NOMO-1 treated with DMSO at 0.1 percent for 48 hours (cell line): ENCODE measurements at regions not wholly inside any gene's neighbourhood (a gene's known extent, or its start where the extent isn't known, plus 50 kb on each side); places are given as distances from the start of the nearest gene placed in this dataset.

Experiments
- DNase-seq: peaks from one replicate; lab custom pipeline; 2025; ENCODE audit not compliant: unreplicated experiment; lab: John Stamatoyannopoulos, UW

DNA sequence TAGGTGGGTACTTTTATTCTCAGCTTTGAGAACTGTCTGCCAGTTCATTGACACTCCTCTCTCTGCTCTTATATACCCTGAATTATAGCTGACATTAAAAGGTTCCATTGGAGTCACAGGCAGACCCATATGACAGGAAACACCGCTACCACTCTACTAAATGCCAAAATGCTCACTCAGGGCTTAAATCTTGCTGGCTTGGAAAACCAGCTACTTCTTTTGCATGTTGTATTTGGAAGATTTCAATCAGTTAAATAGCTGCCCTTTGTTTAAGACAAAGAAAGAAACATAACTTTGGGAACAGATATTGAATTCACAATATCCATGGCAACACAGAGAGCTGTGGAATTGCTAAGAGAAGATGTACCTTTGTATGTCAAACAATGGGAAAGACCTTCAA is 876.5 kb downstream of the USP25 start:
- no peak for DNase-seq

DNA sequence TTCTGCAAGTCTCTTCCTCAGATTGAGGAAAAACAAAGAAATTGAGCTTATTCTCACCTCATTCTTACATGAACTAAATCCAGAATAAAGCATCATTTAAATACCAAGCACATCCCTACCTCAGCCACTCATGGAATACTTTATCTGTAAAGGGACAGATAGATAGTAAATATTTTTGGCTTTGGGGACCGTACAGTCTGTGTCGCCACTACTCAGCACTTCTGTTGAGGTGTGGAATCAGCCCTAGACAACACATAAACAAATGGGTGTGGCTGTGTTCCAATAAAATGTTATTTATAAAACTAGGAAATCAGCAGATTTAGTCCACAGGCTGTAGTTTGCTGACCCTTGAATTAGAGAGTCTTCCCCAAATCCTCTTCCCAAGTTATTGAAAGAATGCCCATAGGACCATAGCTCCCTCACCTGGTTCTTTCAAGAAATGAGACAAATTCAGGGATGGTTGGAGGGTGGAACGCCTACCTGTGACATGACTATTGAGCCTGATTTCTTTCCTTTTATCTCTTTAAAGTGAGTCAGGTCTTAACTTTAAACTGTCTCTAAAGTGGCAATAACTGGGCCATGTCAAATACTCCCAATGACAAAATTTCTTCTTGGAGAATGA is 878.5 kb downstream of the USP25 start:
- no peak for DNase-seq

DNA sequence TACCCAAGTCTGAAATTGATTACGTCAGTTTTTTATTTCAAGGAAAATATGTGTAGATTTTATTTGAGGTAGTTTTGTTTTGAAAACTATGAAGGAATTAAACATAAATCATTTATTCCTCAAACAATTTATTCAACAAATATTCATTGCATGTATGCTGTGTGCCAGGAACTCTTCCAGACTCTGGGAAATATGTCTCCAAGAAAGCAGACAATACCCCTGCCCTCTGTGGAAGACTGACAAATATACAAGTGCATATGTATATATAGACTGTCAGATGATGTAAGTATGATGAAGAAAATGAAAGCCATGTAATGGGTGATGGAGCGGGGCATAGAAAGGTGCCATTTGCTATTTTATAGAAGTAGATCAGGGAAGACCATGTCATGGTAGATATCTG is 889.5 kb downstream of the USP25 start:
- no peak for DNase-seq

DNA sequence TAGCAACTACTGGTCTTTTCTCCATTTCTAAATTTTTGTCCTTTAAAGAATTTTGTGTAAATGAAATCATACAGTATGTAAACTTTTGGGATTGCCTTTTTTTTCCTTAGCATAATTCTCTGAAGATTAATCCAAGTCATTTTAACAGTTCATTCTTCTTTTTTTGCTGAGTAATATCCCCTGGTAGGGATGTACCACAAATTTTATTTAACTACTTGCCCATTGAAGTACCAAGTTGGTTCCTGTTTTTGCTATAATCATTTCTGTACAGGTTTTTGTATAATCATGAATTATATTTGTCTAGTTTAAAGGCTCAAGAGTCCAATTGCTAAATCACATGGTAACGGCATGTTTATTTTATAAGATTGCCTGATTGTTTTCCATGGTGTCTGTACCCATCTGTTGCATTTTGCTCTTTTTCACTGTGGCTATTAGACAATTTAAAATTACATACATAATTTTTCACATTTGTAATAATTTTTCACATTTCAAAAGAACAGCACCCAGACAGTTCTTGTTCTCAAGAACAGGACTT is 891.1 kb downstream of the USP25 start:
- no peak for DNase-seq

DNA sequence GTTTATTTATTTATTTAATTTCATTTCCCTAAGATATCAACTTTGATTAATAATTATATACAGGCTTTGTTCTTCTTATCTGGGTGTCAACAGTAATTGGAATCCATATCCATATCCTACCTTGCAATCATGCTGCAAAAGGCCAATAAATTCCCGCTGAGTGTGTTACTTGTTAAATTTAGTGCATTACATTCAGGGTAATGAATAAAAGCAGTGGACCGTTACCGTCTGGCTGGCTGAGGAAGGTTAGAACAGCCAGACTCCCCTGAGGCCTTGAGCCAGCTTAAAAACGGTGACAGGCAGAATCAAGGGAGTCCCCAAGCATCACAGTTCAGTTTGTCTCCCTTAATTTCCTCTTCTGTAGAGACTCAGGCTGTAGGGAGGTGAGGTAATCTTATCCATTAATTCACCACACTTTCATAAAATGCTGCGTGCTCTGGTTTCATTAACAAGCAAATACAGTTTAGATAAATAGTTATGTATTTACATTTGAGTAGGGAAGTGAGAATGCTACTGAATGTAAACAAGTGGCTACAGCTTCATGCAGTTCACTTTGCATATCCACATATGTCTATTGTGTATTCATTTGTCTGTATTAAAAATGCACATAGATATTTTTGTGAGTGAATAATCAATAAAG is 888.2 kb upstream of the CXADR start:
- no peak for DNase-seq

DNA sequence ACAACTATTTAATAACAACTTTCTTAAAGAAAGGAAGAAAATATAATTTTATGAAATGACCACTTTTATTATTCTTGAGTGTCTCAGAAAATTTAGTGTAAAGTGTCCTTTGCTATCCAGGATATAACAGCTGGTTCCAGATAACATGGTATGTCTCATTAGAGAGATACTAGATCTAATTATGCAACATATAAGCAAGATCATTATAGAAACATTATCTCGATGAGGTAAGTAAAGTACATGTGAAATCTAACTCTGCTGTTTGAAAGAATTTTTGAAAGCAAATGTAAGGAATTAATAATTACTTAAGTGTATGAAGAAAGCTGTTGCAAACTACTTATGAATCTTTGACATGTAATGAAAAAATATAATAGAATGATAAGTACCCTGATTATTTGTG is 887.4 kb upstream of the CXADR start:
- no peak for DNase-seq

DNA sequence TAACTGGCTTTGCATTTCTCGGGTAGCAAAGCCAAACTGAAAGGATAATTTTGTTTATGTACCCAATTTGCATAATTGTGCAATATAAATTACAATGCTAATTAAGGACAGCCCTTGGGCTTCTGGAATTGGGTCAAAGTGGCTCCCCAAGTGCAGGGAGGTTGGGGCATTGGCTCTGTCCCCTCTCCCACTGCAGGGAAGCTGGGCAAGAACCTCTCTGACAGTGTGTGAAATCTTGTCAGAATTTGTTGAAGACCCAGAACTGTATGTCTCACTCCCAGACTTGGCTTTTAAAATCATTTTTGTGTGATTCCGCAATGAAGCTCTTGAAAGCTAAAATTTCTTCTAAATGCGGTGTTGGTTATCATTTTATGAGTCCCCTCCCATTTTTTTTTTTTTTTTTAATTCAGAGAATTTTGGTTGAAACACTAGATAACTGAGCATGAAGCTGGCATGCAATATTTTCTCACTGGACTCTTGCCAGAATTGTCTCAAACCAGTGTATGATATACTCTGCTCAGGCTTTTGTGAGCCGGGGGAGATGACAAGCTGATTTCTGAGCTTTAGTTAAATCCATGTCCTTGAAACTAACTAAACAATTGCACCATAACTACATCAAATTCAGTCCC is 878.9 kb upstream of the CXADR start:
- DNase-seq, result no peak

DNA sequence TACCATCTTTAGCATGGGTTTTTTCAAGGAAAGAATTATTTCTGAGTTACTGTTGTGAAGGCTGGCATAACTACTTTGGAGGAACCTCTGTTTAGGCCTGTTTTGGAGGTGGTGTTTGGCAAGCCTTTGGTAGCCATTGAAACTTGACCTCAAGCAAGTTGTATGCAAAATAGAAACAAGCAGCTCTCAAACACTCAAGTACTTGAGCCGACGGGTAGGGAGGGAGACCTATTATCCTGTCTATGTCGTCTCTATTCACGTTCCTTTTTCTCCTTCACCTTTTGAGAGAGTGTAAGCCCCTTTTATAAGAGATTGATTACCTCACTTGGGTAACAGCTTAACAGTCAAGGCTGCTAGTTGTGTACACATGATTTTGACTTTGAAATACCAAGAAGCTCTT is 878.3 kb upstream of the CXADR start:
- no peak for DNase-seq

DNA sequence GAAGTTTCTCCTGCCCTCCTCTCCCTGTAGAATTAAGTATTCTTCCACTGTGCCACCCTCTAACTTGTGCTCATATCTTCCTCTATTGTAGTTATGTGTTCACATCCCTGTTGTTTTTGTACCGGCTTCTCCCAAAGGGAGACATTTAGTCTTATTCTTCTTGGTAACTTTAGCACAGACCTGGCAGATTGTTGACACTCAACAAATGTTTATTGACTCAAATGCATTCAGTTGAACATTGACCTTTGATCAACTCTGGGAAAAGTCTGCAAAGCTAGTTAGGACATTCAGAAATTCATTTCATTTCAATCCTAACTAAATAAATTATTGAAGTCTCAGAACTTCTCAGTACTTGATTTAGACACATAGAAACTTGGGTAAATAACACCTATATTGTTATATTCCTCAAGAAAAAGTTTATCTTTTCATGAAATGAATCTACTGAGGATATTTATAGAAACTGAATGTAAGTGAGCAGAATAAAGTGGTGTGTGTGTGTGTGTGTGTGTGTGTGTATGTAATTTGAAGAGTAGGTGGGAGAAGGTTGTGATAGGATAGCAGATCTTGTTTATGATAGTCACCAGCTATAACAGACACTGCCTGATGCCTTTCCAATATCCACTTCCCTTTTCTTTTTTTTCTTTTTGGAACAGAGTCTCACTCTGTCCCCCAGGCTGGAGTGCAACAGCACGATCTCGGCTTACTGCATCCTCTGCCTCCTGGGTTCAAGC is 872.4 kb upstream of the CXADR start:
- DNase-seq, result no peak

DNA sequence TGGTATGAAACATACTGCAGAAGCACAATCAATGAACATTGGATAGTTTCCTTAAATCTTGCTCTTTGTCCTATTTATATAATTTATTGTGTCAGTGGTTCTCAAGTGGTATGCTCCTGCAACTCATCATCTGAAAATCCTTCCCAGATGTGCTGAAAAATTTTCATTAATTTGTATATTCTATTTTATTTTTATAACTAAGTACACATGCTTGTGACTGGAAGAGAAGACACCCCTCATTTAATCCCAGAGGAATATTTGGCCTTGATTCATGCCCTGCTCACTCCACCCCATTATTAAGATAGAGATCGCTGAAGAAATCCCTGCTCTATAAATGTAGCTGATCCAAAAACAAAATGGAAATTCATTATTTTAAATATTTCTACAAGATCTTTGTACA is 870.5 kb upstream of the CXADR start:
- DNase-seq, result no peak

DNA sequence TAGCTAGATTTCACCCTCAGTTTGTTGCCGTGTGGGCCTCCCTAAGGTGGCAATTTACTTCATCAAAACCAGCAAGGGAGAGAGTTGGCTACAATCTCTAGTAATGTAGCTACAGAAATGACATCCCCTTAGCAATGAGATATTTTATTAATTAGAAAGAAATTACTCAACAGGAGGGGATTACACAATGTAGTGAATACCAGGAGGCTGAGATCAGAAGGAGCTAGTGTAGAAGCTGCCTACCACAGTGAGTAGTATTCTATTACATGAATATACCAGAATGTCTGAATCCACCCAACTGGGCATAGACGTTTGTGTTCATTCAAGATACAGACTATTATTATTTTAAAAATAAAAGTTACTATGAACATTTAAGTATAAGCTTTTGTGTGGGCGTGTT is 868.2 kb upstream of the CXADR start:
- no peak for DNase-seq

DNA sequence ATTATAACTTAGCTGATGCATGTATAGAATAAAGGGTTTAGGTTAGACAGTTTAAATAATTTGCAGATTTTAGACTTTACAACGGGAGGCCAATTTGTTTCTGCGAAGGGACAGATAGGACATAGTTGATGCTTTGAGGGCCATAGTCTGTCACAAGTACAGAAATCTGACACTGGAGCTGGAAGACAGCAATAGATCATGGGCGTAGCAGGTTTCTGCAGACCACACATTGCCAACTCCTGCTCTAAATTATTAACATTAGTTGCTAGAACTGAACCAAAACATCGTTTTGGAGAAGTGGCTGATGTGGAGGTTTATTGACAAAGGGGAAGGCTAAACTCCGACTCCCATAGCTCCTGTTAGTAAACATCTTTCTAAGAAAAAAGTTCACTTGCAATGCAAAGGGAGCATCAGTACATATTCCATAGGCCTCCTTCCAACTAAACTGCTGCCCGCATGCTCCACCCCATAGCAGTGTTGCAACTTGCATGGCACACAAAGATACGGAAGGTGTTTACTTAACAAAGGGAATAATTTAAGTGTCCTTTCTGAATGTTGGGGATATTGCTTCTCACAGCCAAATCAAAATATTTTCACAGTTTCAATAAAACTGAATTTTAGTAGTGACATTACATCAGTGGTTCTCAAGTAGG is 862.0 kb upstream of the CXADR start:
- no peak for DNase-seq

DNA sequence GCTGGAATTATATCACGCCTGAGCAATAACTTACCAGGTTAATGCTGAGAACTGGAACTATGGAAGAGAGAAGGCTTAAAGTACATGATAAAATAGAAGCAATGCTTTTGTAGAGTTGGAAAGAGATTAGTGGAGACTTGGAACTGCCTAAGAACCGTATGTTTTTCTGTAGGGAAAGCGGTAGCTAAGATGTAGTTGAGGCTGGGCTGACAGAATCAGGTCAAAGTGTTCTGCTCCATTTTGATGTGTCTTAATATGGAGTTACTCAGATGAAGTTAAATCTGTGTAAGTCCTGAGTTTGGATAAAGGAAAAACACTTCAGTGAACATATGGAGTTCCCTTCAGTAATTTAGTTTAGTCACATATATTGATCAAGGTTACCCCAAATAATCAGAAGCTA is 860.9 kb upstream of the CXADR start:
- DNase-seq, result no peak

DNA sequence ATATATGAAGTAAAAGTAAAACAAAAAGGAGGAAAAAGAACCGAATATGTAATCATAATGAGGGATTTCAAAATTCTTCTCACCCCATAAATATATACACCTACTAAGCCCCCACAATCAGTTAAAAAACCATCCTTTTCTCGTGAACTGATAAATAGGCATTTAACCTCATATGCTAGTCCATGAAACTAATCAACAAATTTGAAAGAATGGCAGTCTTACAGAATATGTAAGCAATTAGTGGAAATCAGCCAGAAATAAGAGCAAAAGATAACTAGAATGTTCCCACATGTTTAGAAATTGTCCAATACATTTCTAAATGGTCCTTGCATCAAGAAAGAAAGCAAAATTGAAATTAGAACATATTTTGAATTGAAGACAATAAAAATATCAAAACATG is 849.4 kb upstream of the CXADR start:
- no peak for DNase-seq

DNA sequence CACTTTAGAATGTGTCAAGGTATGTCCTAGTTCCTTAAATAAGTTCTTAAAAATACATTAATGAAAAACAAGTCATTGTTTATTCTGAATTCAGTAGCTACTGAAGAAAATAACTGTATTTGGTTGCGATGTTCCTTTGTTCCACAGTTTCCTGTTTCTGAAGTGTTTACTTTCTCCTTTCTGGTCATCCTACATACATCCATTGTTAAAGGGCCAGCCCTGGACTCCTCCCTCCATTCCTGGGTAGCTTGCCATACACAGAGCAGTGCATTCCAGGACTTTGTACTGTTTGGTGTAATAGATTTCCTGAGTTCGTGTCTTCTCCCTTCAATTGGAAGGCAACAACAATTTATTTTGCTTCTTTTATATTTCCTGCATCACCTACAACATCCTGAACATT is 845.4 kb upstream of the CXADR start:
- DNase-seq, result no peak

DNA sequence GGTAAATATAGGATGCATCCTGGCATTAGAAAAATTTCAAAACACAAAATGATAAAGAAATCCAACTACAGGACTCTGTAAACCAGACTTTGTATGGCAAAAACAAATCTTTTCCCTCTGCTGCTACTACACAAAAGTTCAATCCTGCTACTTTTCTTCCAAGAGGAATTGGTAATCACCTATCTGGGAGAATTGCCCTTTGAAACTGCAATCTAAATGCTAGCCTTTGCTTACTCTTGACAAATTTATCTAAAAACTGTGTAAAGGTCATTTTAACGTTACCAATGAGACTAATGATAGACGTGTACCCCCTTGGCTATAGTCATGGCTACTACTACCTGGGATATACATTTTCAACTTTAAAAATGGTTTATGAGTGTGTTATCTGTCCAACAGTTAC is 837.9 kb upstream of the CXADR start:
- no peak for DNase-seq

DNA sequence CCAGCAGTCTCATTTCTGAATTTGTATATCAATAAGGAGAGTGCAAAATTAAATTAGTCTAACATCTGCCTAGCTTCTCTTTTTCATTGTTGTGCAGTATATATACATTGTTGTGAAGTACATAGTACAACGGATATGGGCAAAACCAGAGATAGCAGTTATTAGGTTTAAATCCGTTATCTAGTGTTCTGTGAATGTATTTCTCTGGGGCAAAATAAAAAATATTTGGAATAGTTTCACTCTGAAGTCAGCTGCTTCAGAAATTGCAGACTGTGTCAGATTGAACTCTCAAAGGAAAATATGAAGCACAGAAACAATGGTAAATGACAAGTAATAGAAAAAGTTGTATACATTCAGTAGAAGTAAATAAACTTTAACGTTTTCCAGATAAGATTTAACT is 836.5 kb upstream of the CXADR start:
- DNase-seq, result no peak

DNA sequence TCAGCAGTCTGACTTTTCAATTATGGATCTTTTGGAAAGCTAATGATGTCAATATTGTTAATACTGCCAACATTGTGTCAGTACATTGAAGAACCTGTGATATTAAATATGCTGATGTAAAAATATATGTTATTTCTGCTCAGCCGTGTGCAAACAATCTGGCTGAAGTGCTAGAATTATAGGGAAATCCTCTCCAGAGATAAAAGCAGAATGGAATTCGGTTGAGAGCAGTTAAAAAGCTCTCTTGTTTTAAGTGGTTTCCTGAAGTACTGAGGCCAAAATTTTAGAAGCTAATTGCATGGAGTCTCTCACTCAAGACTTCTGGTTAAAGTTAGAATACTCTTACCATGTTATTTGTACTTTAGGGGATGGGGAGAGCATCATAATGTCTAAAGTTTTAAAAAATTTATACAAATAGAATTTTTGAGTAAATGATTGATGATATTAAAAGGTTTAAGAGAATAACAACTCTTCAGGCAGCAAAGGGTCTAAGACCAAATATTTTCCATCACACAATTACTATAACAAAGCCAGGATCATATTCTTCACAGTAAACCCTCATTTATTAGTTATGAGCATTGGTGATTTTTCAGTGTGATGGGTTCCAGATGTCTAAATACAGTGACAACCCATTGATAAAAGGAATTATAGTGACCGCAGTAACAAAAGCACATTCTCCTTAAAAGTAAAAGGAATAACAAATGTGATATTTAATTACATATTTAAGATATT is 834.2 kb upstream of the CXADR start:
- no peak for DNase-seq

DNA sequence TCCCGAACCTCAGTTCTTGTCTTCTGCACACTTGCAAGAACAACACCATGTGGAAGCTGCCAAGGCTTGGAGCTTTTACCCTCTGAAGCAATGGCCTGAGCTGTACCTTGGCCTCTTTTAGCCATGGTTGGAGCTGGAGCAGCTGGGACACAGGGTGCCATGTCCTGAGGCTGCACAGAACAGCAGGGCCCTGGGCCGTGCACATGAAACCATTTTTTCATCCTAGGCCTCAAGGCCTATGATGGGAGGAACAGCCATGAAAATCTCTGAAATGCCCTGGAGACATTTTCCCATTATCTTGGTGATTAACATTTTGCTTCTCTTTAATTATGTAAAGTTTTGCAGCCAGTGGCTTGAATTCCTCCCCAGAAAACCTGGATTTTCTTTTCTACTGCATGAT is 817.8 kb upstream of the CXADR start:
- DNase-seq, result no peak

DNA sequence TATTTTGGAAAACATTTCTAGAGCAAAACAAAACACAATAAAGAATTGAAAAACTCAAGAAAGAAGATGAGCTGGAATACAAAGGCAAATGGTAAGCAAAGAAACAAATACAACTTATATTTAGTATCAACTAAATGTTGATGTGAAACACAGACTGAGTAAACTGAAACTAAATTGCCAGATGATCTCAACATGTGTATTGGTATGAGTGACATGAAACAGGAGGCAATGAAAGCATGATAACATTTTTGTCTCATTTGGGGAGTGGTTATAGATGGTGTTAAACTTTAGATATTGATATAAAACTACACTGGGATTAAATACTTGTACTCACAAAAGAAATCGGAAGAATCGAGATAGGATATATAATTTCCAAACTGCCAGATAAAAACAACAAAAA is 805.6 kb upstream of the CXADR start:
- no peak for DNase-seq
